ENCODE measurements at regions not wholly inside any gene's neighbourhood (a gene's known extent, or its start where the extent isn't known, plus 50 kb on each side); places are given as distances from the start of the nearest gene placed in this dataset.

- no peak for DNase-seq
These were observed 280.3 kb downstream of the NPR3 start for GRCh38 chr5:32991421-32991815.

DNA sequence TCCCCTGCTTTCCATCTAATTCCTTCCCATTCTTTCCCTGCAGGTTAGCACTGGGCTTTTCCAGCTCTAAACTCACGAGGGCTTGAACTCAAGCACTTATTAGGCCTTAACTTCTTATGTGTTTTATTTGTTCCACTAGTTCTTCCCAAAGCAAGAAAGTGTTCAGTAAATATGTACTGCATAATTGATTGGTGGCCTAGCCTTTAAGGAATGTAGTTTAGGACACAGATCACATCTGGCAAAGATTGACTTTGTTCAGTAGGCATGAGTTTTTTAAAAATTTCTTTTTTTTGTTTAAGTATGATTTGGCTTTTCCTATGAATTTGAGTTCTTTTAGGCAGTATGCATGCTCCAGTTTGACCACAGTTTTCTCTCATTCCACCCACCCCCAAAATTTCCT is 285.2 kb downstream of the NPR3 start:
- no peak for DNase-seq

- no peak for DNase-seq
These were observed 297.8 kb downstream of the NPR3 start for GRCh38 chr5:33008751-33009418.

GRCh38 chr5:33010846-33011245 is 299.7 kb downstream of the NPR3 start:
- no peak for DNase-seq

GRCh38 chr5:33011801-33012200 is 300.7 kb downstream of the NPR3 start:
- DNase-seq, result no peak

GRCh38 chr5:33023649-33024048 is 312.5 kb downstream of the NPR3 start:
- no peak for DNase-seq

GRCh38 chr5:33032271-33033070 is 321.4 kb downstream of the NPR3 start:
- DNase-seq, result no peak

GRCh38 chr5:33033516-33033915 is 322.4 kb downstream of the NPR3 start:
- DNase-seq, result no peak

GRCh38 chr5:33034777-33035176 is 323.7 kb downstream of the NPR3 start:
- no peak for DNase-seq

DNA sequence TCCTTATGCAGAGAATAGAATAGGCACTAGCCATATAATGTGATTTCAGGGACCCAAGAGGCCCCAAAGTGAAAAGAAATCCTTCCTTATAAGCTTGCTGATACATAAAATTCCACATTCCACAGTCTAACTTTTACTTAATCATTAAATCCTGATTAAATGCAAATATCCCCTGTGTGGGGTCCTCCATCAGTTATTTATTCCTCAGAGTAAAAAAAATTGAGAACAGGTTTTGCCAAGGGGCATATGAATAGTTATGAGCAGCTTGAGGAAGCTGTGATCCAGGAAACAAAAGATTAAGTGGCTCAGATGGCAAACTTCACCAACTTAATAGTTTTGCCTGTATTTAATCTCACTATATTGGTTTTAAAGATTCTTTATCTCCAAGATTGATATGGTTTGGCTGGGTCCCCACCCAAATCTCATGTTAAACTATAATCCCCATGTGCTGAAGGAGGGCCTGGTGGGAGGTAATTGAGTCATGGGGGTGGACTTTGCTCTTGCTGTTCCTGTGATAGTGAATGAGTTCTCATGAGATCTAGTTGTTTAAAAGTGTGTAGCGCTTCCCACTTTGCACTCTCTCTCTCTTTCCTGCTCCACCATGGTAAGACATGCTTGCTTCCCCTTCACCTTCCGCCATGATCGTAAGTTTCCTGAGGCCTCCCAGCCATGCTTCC is 324.9 kb downstream of the NPR3 start:
- DNase-seq, result no peak

DNA sequence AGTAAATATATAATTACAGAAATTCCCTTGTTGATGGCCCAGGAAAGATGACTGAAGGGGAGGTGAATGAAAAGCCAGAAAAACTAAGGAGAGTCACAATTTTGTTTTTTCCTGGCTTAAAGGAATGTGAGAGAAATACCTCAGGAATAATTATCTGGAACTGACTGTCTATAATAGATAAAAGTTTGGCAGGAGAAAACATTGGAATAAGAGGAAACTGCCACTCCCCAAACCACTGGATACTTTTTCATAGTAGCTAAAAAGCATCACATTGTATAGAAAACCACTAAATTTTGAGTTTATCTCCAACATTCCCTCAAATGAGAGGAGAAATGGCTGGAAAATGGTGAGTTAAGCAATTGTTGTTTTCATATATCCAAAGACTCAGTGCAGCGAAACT is 326.0 kb downstream of the NPR3 start:
- no peak for DNase-seq

DNA sequence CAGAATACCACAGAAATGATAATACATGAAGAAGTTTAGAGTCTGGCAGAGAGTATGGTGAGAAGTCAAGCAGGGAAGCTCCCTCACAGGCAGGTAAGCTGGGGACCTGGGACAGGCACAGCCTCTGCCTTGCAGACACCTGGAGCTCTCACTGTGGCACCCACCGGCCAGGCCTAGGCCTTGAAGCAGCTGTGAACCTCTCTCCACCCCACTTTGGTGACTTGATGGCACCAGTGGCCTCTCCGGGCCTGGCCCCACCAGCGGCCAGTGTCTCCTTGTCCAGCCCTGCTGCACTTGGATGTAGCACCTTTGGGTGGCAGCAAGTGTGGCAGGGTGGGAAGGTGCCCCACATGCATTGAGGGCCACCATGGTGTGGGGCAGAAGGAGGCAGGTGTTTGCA is 330.5 kb downstream of the NPR3 start:
- DNase-seq, result no peak

GRCh38 chr5:33043343-33043997 is 332.3 kb downstream of the NPR3 start:
- no peak for DNase-seq

- no peak for DNase-seq
These were observed 335.0 kb downstream of the NPR3 start for GRCh38 chr5:33046091-33046490.

DNA sequence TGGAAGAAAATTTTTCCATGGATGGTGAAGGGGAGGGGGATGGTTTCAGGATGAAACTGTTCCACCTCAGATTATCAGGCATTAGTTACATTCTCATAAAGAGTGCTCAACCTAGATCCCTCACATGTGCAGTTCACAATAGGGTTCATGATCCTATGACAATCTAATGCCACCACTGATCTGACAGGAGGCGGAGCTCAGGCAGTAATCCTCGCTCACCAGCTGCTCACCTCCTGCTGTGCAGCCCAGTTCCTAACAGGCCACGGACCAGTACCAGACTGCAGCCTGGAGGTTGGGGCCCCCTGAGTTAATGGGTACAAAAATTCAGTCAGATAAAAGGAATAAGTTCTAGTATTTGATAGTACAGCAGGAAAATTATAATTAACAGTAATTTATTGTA is 337.2 kb downstream of the NPR3 start:
- DNase-seq, result no peak

- no peak for DNase-seq
These were observed 338.2 kb downstream of the NPR3 start for GRCh38 chr5:33049298-33049697.

GRCh38 chr5:33049842-33050241 is 338.7 kb downstream of the NPR3 start:
- DNase-seq, result no peak

GRCh38 chr5:33059081-33059480 is 348.0 kb downstream of the NPR3 start:
- DNase-seq, result no peak

- DNase-seq, result no peak
These were observed 354.0 kb downstream of the NPR3 start for GRCh38 chr5:33065131-33065530.

DNA sequence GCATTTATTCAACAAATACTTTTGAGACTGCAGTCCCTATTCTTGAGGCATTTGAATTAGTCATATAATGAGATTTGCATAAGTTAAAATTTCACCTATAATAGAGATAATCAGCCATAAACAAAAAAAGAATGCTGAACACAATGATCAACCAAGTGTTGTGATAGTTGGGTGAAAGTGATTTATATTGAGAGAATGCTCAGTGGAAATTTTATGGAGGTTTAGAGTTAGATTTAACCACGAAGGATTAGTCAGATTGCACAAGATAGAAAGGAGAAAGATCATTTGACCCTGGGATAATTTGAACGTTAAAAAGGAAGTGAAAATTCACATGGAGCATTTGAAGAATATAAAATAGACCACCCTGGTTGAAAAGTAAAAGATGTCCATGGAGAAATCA is 356.2 kb downstream of the NPR3 start:
- no peak for DNase-seq

DNA sequence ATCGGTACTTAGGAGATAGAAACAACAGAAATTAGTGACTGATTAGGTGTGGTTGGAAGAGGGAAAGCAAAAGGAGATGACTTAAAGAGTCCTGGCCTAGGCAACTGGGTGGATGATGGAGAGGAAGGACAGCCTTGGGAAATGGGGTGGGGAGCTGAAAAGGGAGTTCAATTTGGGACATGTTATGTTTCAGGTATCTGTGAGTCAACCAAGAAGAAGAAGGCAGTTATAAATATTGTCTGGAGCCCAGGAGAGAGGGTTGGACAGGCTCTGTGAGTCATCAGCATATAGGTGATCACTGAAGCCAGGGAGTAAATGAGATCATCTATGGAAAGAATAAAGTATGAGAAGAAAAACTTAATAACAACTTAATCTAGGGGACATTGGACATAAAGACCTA is 357.7 kb downstream of the NPR3 start:
- DNase-seq, result no peak

DNA sequence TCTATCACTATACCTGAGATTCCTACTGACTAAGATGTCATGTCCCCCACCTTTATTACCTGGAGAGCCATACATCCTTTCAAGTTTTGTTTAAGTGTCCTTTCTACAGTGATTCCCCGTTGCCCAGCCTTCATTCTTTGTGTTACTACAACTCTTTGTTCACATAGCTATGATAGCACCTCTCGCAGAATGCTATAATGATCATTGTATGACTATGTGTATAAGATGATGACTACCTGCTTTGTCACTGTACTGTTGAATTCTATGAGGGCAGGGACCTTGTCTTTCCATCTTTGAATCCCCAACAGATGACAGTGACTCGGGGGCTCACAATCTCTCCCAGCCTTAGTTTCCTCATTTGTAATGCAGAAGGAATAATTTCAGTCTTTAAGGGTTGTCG is 361.2 kb downstream of the NPR3 start:
- DNase-seq, result no peak

DNA sequence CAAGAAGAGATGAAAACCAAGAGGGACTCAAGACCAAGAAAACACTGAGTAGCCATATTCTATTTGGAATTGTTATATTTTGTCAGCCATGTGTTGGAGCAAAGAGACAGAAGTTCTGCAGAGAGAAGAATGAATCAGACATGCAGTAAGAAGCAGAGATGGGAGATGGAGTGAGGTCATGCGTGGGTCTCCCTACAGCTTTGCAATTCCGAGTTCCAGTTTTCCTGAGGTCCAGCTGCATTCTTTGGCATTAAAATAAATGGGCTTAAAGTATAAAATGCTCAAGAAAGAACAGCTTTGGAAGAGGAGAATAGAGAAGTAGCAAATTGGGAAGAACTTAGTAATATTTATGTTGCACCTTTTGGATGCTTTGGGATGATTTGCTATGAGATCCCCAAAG is 361.6 kb downstream of the NPR3 start:
- no peak for DNase-seq

DNA sequence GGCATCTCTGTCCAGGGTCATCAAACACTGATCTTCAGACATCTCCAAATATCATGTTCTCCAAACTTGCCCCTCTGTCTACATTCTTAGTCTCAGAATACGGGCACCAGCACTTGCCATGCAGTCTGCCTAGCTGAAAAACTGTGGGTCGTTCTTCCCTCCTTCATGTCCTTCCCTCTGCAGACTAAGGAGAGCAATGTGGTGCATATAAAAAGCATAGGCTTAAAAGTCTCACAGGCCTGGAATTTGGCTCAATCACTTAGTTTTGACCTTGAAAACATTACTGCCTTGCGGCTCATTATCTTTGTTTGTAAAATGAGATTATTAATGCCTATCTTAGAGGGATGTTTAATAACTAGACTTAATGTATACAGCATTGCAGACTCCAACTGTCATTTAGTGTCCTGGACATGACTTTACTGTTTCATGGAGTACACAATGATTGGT is 362.8 kb downstream of the NPR3 start:
- DNase-seq, result no peak
